Epithelial cell of esophagus (primary cell): ENCODE measurements at regions not wholly inside any gene's neighbourhood (a gene's known extent, or its start where the extent isn't known, plus 50 kb on each side); places are given as distances from the start of the nearest gene placed in this dataset.

Source experiments
- DNase-seq: peaks from one replicate; pipeline ENCODE4 v3.0.0; 2010; ENCODE audit warnings: low read depth
- H3K4me3 ChIP-seq: 2 replicates; pipeline ENCODE4 v1.5.1; 2011; ENCODE audit warnings: mild to moderate bottlenecking, low read length, control low read depth
- CTCF ChIP-seq: IDR thresholded peaks from 2 replicates; pipeline ENCODE4 v1.5.1; 2011; ENCODE audit warnings: low read depth, mild to moderate bottlenecking, low read length, control low read depth, inconsistent platforms; ENCODE audit not compliant: insufficient read depth; ENCODE audit errors: missing control alignments

DNA sequence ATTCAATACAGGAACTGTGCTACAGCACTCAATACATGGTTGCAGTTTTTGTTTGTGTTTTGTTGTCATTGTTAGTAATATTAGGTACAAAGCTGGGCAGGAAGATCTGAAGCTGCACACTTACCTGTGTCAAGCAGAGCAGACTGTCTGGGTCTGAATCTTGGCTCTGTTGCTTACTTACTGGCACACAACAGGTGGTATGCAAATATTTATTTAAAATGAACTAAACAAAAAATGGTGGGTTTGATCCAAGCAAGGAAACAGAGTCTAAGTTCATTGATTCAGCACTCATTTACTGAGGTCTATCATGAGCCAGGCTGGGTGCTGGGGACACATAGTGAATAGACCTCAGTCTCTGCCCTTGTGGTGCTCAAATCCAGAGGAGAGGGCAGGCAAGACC is 230.4 kb downstream of the OMA1 start:
- DNase-seq: no peak
- no peak for TF ChIP-seq CTCF
- H3K4me3 ChIP-seq: no peak overlapping the region

- DNase-seq: no peak
- no peak for TF ChIP-seq CTCF
Observed at GRCh38 chr1:58312971-58313563, 233.5 kb downstream of the OMA1 start.

DNA sequence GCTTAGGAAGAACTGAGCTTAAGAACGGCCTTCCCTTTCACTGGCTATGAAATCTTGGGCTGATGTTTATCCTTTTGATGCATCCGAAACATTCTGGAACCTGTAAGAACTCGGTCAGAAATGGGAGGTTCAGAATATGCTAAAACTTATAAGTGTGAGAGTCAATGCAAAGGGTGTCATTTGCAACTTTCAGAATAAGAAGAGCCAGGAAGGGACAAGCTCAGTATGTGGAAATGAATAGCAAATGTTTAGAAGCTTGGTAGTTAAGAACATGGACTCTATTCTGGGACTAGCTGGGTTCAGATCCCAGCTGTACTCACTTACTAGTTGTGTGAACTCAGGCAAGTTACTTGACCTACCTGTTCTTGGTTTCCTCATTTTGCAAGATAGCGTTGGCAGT is 234.1 kb downstream of the OMA1 start:
- DNase-seq: no peak
- no peak for TF ChIP-seq CTCF
- H3K4me3 ChIP-seq: no peak overlapping the region

More at GRCh38 chr1:58312971-58313563, 233.5 kb downstream of the OMA1 start:
- H3K4me3 ChIP-seq: no peak overlapping the region

DNA sequence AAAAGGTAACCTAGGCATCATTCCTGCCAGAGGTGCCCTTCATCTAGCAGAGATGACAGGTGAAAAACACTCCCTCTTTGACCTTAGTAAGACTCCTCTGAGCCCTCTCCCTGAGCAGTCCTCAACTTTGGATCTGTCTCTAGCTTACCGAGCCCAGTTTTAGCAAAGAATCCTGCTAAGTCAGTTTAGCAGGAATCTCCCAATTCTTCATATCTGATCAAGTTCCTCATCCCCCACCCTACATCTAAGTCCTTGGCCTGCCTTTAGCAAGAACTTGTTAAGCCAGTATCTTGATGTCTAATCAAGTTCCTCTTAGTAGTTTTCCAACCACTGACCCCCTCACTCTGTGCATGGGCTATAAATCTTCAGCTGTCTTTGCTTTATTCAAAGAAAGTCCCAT is 235.6 kb downstream of the OMA1 start:
- DNase-seq: no peak

GRCh38 chr1:58310469-58310868 is 236.1 kb downstream of the OMA1 start:
- no peak overlapping the region for H3K4me3 ChIP-seq
- DNase-seq: no peak
- TF ChIP-seq CTCF: no peak

More for the DNA sequence above, 235.6 kb downstream of the OMA1 start:
- TF ChIP-seq CTCF: no peak
- no peak overlapping the region for H3K4me3 ChIP-seq

GRCh38 chr1:58308206-58308605 is 238.3 kb downstream of the OMA1 start:
- no peak for TF ChIP-seq CTCF
- DNase-seq: no peak
- no peak overlapping the region for H3K4me3 ChIP-seq

DNA sequence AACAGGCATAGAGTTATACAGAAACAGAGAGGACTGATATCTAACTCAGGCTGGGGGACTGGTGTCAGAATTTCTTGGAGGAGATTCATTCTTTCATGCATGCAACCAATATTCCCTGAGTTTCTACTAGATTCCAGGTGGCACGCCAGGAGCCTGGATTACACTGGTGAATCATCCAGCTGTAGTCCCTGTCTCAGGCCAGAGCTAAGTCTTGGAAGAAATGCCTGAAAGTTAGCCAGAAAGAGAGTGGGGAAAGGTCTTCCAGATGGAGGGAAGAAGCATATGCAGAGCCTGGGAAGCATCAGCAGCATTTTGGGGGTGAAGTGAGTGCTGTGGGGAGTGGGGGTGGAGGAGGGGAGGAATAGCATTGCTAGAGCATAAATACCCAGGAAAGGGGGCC is 239.1 kb downstream of the OMA1 start:
- TF ChIP-seq CTCF: no peak
- H3K4me3 ChIP-seq: no peak overlapping the region
- DNase-seq: no peak
